SU-DHL-6 (cell line): ENCODE measurements at regions not wholly inside any gene's neighbourhood (a gene's known extent, or its start where the extent isn't known, plus 50 kb on each side); places are given as distances from the start of the nearest gene placed in this dataset.

ENCODE experiments used
- H2AFZ ChIP-seq: fragments of 200-600 bp; sonication (generic); 2 replicates; pipeline ENCODE4 v1.6.1; 2014; ENCODE audit warnings: low read depth, mild to moderate bottlenecking, moderate library complexity, mixed read lengths, antibody characterized with exemption, low read length; ENCODE audit not compliant: severe bottlenecking
- H3F3A ChIP-seq: fragments of 200-600 bp; shearing (Covaris generic); 2 replicates; pipeline ENCODE4 v1.6.0; 2016; ENCODE audit warnings: antibody characterized with exemption, mild to moderate bottlenecking; ENCODE audit not compliant: insufficient read depth
- H3K27ac ChIP-seq: fragments of 200-600 bp; sonication (generic); 2 replicates; pipeline ENCODE4 v1.5.1; 2016; ENCODE audit warnings: low read depth, mild to moderate bottlenecking, low read length, moderate library complexity, mixed read lengths
- H3K27me3 ChIP-seq: fragments of 200-600 bp; sonication (generic), shearing (Covaris generic); 2 replicates; pipeline ENCODE4 v1.6.0; 2014; ENCODE audit warnings: mild to moderate bottlenecking, low read length
- H3K36me3 ChIP-seq: fragments of 200-600 bp; sonication (generic); 2 replicates; pipeline ENCODE4 v1.6.1; 2014; ENCODE audit warnings: mild to moderate bottlenecking, low read length, mixed read lengths
- H3K4me2 ChIP-seq: fragments of 300-600, 200-600 bp; shearing (Covaris generic), sonication (generic); 2 replicates; pipeline ENCODE4 v1.6.0; 2014; ENCODE audit warnings: low read length, low read depth, mild to moderate bottlenecking; ENCODE audit not compliant: poor library complexity, severe bottlenecking
- H3K4me3 ChIP-seq: fragments of 200-600 bp; sonication (generic); 2 replicates; pipeline ENCODE4 v1.5.1; 2014; ENCODE audit warnings: antibody characterized with exemption, low read length, mild to moderate bottlenecking, mixed read lengths; ENCODE audit not compliant: insufficient read depth, poor library complexity, severe bottlenecking
- H3K79me2 ChIP-seq: fragments of 200-600 bp; sonication (generic); 2 replicates; pipeline ENCODE4 v1.6.1; 2014; ENCODE audit warnings: mild to moderate bottlenecking, low read length, moderate library complexity; ENCODE audit not compliant: insufficient read depth
- H3K9ac ChIP-seq: fragments of 200-600 bp; sonication (generic); 2 replicates; pipeline ENCODE4 v1.7.0; 2014; ENCODE audit warnings: mild to moderate bottlenecking, low read length
- H3K9me2 ChIP-seq: fragments of 200-600 bp; sonication (generic); replicated peaks from 2 replicates; pipeline ENCODE4 v1.6.1; 2014; ENCODE audit warnings: low read length; ENCODE audit not compliant: insufficient read depth
- H3K9me3 ChIP-seq: fragments of 200-600 bp; sonication (generic); 2 replicates; pipeline ENCODE4 v1.6.1; 2014; ENCODE audit warnings: low read length, mixed read lengths; ENCODE audit not compliant: insufficient read depth
- H4K20me1 ChIP-seq: fragments of 200-600 bp; sonication (generic); 2 replicates; pipeline ENCODE4 v1.6.1; 2014; ENCODE audit warnings: low read depth, mild to moderate bottlenecking, antibody characterized with exemption, low read length, moderate library complexity, mixed read lengths
- CTCF ChIP-seq: fragments of 200-600 bp; sonication (generic); IDR thresholded peaks from one replicate; pipeline ENCODE4 v1.5.1; 2017; ENCODE audit warnings: antibody characterized with exemption, mild to moderate bottlenecking, low read length, moderate library complexity; ENCODE audit not compliant: insufficient read depth, poor library complexity, severe bottlenecking
- EZH2phosphoT487 ChIP-seq: fragments of 200-600 bp; sonication (generic), shearing (Covaris generic); conservative IDR thresholded peaks from 2 replicates; pipeline ENCODE4 v1.6.1; 2018; ENCODE audit warnings: mild to moderate bottlenecking, antibody characterized with exemption, low read length, moderate library complexity, mixed read lengths

GRCh38 chr18:33901894-33902512, 322.7 kb downstream of the NOL4 start:
- H3K9me3 ChIP-seq: peaks cover 45% of the 10 kb centered on the region; the same call in 1 of the 2 replicates
- H2AFZ ChIP-seq: no peak overlapping the region
- H3K79me2 ChIP-seq: no peaks in the 10 kb centered on the region
- no peaks in the 10 kb centered on the region for H4K20me1 ChIP-seq
- no peak overlapping the region for H3K9ac ChIP-seq
- no peak overlapping the region for H3K4me3 ChIP-seq
- H3F3A ChIP-seq: no peaks in the 10 kb centered on the region
- TF ChIP-seq EZH2phosphoT487 (no peak), CTCF (no peak)
- H3K27me3 ChIP-seq: no peaks in the 10 kb centered on the region
- no peak overlapping the region for H3K4me2 ChIP-seq
- H3K27ac ChIP-seq: no peak overlapping the region
- H3K36me3 ChIP-seq: no peaks in the 10 kb centered on the region
- H3K9me2 ChIP-seq: no peaks in the 10 kb centered on the region

GRCh38 chr18:33900638-33901037, 322.6 kb downstream of the ASXL3 start:
- no peak overlapping the region for H2AFZ ChIP-seq
- TF ChIP-seq EZH2phosphoT487 (no peak), CTCF (no peak)
- no peak overlapping the region for H3K4me3 ChIP-seq
- H3K27me3 ChIP-seq: no peaks in the 10 kb centered on the region
- H3K9ac ChIP-seq: no peak overlapping the region
- H3K27ac ChIP-seq: no peak overlapping the region
- no peaks in the 10 kb centered on the region for H3K36me3 ChIP-seq
- no peaks in the 10 kb centered on the region for H3K9me2 ChIP-seq
- H3K9me3 ChIP-seq: peaks cover 43% of the 10 kb centered on the region; the same call in 1 of the 2 replicates
- H3K79me2 ChIP-seq: no peaks in the 10 kb centered on the region
- no peaks in the 10 kb centered on the region for H4K20me1 ChIP-seq
- H3K4me2 ChIP-seq: no peak overlapping the region
- no peaks in the 10 kb centered on the region for H3F3A ChIP-seq

- no peaks in the 10 kb centered on the region for H3F3A ChIP-seq
- no peaks in the 10 kb centered on the region for H3K9me2 ChIP-seq
- peaks cover 22% of the 10 kb centered on the region; the same call in 1 of the 2 replicates for H3K9me3 ChIP-seq
- no peaks in the 10 kb centered on the region for H3K79me2 ChIP-seq
- H3K27ac ChIP-seq: no peak overlapping the region
- H3K9ac ChIP-seq: no peak overlapping the region
- H2AFZ ChIP-seq: no peak overlapping the region
- H3K4me3 ChIP-seq: no peak overlapping the region
- H3K4me2 ChIP-seq: no peak overlapping the region
- H3K27me3 ChIP-seq: no peaks in the 10 kb centered on the region
- H3K36me3 ChIP-seq: no peaks in the 10 kb centered on the region
- no peaks in the 10 kb centered on the region for H4K20me1 ChIP-seq
- no peak for TF ChIP-seq CTCF
- TF ChIP-seq EZH2phosphoT487: no peak
Measured at GRCh38 chr18:33898427-33898826, 320.4 kb downstream of the ASXL3 start.
